Activated T-helper 9 cell treated with anti-CD3 and anti-CD28 coated beads, Interleukin-2, amount 50 U/mL, for 16 hours (primary cell): ENCODE measurements at regions not wholly inside any gene's neighbourhood (a gene's known extent, or its start where the extent isn't known, plus 50 kb on each side); places are given as distances from the start of the nearest gene placed in this dataset.

Experiments used
- DNase-seq: peaks from one replicate; pipeline ENCODE4 v3.0.0-alpha.2; 2020; ENCODE audit warnings: low read depth

DNA sequence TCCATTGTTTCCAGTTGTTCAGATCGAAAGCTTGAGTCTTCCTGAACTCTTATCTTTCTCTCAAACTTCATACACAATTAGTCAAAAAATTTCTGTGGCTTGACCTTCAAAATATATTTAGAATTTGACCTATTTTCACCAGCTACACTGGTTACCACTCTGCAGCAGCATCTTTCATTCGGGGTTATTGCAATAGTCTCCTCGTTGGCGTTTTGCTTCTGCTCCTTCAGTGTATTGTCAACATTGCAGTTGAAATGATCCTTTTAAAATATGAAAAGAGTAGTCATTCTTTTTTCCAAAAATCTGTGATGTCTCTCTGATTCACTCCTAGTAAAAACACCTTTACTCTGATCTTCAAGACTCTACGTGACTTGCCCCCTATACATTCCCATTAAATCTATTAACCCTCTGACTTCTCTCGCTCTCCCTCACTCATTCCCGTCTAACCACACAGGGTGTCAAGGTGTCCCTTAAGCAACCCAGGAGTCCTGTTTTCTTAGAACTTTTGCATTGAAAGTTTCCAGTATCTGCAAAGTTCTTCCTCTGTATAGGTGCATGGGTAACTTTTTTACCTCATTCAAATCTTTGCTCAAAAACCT, 480.2 kb upstream of the B3GALT2 start:
- no peak for DNase-seq

DNA sequence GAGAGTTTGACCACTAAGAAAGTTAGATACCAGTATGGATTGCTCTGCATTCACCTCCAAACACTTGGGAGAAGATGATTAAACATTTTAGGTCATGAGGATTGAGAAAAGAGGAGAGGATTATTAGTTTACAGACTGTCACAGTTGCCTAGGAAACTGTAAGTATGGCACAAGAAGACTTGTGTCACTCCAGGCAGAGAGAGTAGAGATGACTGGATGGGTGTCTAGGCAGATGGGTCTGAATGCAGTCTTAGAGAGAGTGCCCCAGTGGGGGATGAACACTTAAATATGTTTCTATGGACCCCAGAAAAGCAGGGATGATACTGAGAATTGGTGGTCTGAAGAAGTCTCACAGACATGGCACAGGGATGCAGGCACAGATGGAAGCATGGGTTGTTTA, 477.6 kb upstream of the B3GALT2 start:
- DNase-seq: no peak

DNA sequence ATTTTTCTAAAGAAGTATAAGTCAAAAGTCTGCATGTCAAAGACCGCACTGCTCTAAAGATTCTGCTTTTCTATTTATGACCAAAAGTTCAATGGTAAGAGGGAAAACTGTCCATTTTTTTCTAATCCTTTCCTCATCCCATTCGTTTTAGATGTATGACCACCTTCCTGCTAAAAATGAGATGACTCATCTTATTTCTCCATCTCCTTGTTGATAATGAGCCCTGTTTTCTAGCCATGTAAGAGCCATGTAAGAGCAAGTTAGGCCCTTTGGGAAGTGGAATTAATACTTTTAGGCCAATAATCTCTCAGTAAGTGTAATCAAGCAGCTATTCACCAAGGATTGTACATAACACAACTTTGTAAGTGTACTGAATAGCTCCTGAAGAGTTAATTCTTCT, 475.6 kb upstream of the B3GALT2 start:
- no peak for DNase-seq

DNA sequence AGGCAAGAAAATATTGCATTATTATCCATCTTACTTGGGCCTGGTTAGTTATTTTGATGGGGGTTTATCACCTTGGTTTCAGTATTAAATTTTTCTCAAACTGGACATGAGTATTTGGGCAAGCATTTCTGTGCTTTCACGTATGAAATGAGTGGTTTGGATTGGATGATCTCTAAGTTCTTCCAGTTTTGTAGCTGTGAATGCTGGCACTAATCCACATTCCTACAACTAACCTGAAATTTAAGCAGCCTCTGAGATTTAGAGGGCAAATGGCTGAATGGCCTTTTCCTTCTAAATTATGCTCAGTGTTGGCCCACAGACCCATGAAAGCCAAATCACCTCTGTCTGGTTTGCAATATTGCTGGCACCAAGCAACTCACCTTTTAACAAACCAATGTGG, 475.0 kb upstream of the B3GALT2 start:
- DNase-seq: no peak

DNA sequence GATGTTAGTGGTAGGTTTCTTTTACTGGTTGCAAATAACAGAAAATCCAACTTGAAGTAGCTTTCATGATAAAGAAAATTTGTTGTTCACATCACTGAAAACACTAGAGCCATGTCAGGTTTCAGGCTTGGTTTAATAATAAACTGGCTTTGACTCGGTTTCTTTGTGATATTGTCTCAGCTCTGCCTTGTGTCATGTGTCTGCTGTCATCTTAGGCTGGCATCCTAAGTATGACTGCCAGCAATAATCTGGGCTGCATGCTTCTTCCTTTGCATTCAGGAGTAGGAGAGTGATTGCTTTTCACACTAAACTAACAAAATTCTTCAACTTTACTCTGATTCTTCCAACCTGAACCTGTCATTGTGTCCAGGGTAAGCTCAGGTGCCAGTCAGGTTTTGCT, 474.0 kb upstream of the B3GALT2 start:
- no peak for DNase-seq

DNA sequence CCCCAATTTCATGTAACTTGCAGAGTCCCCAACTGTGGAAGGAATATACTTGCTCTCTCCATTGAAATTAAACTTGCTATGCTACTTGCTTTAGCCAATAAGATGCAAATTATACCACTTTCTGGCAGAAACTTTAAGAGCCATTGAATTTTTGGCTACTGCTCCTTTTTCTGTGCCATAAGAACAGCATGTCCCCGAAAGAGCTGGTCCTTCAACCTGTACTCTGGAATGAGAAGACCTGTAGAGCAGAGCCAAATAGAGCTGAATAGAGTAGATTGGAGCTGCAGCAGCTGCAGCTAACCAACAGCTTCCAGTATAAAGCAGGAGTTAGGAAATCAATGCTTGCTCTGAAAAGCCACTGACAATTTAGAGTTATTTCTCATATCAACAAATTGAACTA, 472.3 kb upstream of the B3GALT2 start:
- no peak for DNase-seq

DNA sequence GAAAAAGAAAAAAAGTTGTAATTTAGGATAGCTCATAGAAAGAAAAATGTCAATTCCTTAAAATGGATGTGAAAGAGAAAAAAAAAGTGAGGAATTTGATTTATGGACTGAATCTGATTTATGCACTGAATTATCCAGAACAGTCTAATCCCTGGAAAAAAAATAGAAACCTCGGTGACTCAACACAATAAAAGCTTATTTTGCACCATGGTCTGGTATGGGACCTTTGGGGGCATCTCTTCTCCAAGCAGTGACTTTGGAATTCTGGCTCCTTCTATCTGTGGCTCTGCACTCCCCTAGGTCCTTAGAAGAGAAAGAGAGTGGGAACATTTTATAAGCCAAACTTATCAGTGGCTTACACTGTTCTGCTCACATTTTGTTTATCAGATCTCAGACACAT, 471.7 kb upstream of the B3GALT2 start:
- no peak for DNase-seq

DNA sequence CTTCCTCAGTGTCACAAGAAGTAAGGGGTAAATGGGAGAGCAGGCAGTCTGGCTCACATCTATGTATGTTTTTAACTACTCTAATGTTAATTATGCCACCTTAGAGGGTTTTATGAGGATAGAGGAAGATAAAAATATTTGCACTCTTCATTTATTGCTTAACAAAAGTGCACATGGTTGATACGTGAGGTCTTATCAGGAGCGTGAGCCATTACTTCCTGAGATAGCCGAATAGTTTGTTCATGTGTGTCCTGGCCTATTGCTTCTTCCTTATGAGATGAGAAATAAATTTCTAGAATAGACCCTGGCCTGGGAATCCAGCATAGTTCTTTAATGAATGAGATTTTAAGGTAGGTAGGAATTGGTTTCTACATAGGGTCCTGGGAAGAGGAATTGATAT, 471.1 kb upstream of the B3GALT2 start:
- DNase-seq: no peak

DNA sequence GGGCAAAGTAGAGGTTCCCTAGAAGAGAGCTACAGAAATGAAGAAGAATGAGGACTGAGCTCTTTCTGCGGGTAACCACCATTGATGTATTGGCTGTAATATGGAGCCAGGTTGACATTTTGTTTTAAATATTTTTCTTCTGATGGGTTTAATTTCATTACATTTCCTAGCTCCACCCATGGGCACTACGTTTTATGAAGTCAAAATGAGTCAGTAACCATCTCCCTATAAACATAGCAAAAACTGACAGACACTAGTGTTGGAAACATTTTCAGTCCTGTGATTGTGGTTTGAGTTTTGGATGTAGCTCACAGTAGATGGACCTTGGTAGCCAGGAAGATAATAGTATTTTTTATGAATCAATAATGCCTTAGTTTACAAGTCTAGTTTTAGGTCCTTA, 470.4 kb upstream of the B3GALT2 start:
- no peak for DNase-seq

DNA sequence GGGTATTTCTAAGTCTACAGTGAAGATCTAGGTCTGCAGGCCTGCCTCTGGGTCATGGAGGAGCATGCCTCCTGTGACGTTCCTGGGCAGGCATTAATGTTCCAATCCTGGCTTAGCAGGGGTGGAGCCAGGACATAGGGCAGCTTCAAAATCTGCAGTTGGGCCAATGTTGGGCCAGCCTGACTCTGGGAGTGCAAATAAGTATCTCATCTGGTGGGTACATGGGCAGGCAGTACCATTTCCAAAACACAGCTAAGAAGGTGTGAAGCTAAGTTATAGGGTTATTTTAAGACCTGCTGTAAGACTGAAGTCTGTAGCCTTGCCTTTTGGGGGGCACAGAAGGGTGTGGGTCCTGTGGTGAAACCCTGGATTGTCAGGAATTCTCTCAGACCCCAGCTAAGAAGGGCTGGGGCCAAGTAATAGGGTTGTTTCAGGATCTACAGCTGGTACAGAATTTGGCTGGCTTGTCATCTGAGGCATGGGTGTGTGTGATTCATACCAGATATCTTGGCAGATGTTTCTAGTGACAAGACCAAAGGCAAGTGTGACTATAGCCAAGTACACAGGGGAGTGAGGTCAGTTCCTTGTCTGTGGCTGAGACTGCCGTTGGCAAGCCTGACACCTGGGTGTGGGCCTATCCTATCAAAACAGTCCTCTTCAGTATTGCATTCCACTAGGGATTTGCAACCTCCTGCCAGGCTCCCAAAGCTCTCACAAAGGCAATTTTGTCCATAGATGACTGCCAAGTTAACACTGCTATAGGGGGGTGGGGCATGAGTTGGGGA, 468.7 kb upstream of the B3GALT2 start:
- no peak for DNase-seq

DNA sequence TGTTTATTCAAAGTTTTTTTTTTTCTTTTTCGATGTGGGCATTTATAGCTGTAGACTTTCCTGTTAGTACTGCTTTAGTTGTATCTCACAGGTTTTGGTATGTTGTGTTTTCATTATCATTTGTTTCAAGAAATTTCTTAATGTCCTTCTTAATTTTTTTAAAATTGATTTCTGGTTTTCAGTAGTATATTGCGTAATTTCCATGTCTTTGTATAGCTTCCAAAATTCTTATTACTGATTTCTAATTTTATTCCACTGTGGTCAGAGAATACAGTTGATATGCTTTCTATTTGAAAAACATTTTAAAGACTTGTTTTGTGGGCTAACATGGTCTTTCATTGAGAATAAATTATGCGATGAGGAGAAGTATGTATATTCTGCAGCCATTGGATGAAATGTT, 463.2 kb upstream of the B3GALT2 start:
- DNase-seq: no peak

DNA sequence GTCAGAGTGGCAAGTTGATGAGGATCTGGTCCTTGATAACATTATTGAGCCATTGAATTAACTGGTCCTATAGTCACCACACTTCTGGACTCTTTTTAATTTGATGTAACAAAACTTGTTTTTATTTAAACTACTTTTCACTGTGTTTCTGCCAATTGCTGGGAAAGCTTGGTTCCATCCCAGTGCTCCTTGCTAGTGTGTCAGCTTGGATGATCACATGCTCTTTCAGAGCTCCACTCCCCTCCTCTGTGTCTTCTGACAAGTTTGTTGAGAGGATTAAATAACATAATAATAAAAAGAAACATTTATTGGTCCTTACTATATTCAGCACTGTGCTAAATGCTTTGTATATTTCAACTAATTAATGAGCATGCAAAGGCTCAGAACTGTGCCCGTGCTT, 448.5 kb upstream of the B3GALT2 start:
- DNase-seq: no peak

DNA sequence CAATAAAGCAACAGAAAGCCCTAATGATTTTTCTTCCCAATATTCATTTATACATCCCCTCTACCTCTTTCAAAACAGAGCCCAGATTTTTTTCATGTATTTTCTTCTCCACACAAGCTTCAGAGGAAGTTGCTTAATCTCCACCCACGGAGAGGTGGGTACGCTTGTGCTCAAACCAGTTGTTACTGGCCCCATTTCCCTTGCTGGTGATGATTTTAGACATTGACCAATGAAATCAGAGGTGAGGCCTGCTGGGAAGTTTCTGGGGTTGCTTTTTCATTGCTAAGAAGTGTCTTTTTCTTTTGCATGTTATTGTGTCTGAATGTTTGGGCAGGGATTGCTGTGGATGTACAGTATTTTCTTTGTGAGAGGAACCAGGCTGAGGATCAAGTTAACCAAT, 448.1 kb upstream of the B3GALT2 start:
- no peak for DNase-seq

DNA sequence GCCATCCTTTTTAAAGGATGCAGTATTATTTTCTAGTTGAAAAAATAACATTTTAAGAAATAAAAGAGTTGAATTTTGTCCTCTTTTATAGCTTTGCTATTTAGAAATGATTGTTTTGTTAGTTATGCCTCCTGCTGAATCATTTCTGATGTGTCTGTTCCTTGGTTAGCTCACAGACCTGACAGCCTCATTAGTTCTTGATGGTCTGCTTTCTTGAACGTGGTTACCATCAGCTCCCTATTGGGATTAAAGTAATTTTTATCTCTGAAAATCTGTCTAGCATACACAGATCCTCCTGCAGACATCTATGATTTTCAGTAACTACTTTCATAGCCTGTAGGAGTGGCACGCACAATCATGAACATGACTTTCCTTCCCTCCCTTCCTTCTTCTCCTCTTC, 447.6 kb upstream of the B3GALT2 start:
- no peak for DNase-seq

DNA sequence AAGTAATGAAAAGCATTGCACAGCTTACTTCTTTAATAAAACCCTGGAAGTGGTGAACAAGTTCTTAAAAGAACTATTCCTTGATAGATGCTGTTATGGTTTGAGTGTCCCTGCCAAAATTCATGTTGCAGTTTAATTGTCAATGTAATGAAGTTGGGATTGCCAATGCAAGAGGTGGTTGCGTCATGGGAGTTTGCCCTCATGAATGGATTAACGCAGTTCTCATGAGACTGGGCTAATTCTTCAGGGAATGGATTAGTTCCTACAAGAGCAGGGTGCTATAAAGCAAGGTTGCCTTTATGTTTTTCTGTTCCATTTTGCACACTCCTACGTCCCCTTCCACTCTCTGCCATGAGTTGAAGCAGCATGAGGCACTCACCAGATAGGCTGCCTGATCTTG, 446.7 kb upstream of the B3GALT2 start:
- DNase-seq: no peak

DNA sequence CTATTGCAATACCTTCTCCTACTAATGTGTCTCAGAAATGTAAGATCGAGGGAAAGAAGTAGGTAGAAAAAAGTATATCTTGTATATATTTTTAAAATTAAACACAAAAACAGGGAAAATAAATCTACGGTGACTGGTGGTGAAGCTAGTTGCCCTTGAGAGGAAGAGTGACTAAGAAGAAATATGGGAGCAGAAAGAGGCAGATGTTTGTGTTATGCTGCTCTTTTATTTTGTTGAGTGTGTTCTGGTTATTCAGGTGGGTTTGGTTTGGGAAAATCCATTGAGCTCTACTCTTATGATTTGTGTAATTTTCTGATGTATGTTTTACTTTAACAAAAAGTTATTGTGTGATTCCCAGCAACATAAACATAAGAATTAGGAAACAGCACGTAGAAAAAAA, 444.9 kb upstream of the B3GALT2 start:
- no peak for DNase-seq

DNA sequence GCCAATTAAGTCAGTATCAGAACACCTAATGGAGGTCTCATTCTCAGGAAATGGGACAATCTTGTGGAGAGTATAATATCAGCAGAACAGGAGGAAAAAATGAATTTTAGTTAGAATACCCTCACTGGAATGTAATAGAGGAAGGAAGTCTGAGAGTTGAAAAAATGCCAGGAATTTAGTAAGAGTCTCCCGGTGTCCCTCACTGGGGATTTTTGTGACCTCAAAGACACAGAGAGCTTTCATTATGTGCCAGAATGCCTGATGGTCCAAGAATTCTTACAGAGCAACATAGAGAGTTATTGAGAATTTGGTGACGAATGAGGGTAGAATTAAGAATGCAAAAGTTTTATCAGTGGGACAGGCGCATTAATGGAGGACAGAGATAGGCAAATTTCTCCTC, 443.5 kb upstream of the B3GALT2 start:
- no peak for DNase-seq

DNA sequence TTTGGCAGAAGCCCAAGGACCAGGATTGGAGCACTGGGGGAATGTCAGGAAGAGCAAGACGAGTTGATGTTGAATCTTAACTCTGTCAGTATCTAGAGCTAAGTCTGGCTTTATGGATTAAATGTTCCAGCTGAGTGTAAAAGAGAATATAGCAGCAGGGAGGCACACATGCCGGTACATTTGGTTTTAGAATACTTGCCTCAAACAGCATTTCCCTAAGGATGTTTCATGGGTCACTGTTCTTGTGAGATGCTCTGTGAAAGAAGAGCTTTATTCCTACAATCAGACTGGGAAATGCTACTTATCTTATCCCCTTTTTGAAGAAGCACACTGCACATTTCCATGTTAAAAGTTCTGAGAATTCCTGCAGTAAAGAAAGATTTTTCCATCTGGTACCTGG, 440.3 kb upstream of the B3GALT2 start:
- no peak for DNase-seq

DNA sequence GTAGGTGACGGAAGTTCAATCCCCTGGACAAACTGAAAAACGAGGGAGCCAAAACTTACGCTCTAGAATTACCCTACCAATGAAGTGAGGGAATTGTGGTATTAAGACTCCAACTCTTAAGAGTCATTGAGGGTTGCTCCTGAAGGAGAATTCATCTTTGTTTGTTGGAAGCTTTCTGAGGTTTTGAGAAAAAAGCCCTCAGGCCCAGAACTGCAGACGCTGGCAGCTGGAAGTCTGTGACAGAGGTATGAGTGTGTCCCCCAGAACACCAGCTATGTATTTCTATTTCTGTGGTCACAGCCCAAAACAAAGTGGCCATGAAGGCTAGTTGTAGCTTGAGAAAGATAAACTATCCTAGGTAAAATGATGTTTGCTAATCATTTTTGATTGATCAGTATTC, 438.8 kb upstream of the B3GALT2 start:
- no peak for DNase-seq

DNA sequence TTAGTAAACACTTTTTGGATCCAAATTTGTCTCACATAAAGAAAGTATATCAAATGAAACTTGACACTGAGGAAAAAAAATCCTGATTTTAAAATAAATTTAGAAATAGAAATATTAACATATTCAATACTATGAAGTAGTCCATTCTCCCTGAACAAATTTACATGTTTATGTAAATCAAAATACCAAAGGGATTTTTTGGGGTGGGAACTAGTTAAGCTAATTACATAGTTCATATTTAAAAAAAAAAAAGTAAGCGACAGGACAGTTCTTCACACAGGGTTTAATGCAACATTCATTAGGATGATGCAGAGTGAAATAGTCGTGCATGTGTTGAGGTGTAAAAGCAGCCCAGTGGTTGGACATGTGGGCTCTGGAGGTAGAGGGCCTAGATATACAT, 433.5 kb upstream of the B3GALT2 start:
- no peak for DNase-seq

DNA sequence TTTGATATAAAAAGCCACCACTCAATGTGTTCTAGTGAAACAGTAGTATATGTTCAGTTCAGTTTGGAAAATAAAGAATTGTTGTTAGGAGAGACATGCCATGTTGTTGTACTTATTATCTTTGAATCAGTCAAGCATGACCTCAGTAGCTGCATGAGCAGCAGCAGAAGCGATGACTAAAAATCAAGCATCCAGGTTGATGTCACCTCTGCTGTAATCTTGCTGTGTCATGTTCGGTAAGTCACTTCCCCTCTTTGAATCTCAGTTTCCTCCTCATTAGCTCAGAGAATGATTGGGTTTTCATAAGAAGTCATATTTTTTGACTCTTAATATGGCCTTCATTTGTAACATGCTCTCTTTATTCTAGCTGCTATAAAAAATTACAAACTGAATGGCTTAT, 428.4 kb upstream of the B3GALT2 start:
- no peak for DNase-seq

DNA sequence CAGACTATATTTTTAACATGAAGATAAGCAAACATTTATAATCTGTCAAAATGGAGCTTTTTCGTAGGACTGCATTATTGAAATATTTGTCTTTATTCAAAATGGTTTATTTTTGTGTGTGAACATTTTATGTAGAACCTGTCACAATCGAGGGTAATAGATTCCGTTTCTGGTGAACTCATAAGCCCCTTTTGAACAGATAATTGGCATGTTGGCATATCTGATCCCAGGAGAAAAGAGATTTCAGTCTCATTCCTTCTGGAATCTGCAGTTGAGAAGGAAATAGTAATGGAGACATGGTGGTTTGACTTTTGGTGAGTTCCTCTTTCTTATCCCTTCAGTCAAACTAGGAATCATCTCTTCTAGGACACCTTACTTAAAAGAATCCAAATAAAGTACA, 427.9 kb upstream of the B3GALT2 start:
- DNase-seq: no peak

DNA sequence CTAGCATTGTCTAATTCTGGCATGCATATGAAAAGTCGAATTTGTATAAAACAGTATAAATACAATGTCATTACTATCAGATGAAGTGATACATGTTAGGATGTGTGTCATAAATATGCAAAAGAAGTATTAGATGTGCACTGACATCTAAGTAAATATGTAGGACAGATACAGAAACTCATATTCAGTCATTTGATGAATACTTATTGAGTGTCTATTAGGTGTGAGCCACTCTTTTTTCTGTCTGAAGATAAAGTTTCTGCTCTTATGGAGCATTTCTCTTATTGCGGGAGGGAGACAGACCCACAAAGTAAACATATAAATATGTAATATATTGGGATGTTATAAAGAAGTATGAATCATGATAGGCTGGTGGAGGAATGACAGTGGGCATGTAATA, 426.6 kb upstream of the B3GALT2 start:
- DNase-seq: no peak

DNA sequence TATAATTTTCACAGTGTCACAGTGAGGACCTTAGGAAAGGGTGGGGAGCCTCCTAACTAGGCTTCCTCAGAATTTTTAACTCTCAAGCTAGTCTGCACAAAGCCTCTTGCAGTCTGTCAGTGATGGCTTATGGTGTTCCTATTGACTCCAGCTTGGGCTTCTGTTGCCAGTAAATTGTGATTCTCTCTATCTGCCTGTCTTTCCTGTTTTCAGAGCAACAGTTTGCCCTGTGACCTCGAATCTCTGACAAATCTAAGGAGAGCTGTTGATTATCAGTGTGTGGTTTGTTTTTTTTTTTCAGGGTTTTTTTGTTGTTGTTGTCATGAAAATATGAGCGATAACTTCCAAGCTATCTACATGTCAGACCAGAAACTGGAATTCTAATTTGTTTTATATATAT, 423.2 kb upstream of the B3GALT2 start:
- no peak for DNase-seq
